Rectal smooth muscle tissue (tissue), 1 donor: ENCODE measurements at regions not wholly inside any gene's neighbourhood (a gene's known extent, or its start where the extent isn't known, plus 50 kb on each side); places are given as distances from the start of the nearest gene placed in this dataset.
"Not testable (repeated sequence)": the region's sequence is repeated elsewhere in the genome, so short reads cannot be mapped to it uniquely, and the experiment has no call there.

ENCODE experiments used
- H3K27ac ChIP-seq: one replicate; pipeline ENCODE4 v1.7.0; 2013; ENCODE audit warnings: low read depth, low read length, inconsistent platforms
- H3K27me3 ChIP-seq: one replicate; pipeline ENCODE4 v1.7.0; 2013; ENCODE audit warnings: low read length; ENCODE audit not compliant: control insufficient read depth, insufficient read depth
- H3K36me3 ChIP-seq: one replicate; pipeline ENCODE4 v1.7.0; 2013; ENCODE audit warnings: low read length; ENCODE audit not compliant: control insufficient read depth, insufficient read depth
- H3K4me1 ChIP-seq: one replicate; pipeline ENCODE4 v1.7.0; 2013; ENCODE audit warnings: low read length; ENCODE audit not compliant: control insufficient read depth, insufficient read depth
- H3K4me3 ChIP-seq: one replicate; pipeline ENCODE4 v1.7.0; 2013; ENCODE audit warnings: low read length
- H3K9ac ChIP-seq: one replicate; pipeline ENCODE4 v1.7.0; 2013; ENCODE audit warnings: low read length

- Histone ChIP-seq H3K4me3 (no peak overlapping the region), H3K36me3 (no peaks in the 10 kb centered on the region), H3K27me3 (no peaks in the 10 kb centered on the region), H3K27ac (no peak overlapping the region), H3K4me1 (no peaks in the 10 kb centered on the region), H3K9ac (no peak overlapping the region)
Measured at GRCh38 chr20:11995805-11996567, 78.3 kb downstream of the BTBD3 start.

GRCh38 chr20:12004776-12005175 lies 87.1 kb downstream of the BTBD3 start:
- not testable (repeated sequence) for H3K4me3 ChIP-seq, H3K36me3 ChIP-seq, H3K9ac ChIP-seq, H3K4me1 ChIP-seq, H3K27ac ChIP-seq, H3K27me3 ChIP-seq

- no peaks in the 10 kb centered on the region for H3K27me3 ChIP-seq
- H3K4me1 ChIP-seq: no peaks in the 10 kb centered on the region
- no peak overlapping the region for H3K9ac ChIP-seq
- H3K27ac ChIP-seq: no peak overlapping the region
- H3K4me3 ChIP-seq: no peak overlapping the region
- no peaks in the 10 kb centered on the region for H3K36me3 ChIP-seq
Measured at GRCh38 chr20:12012241-12013222, 94.8 kb downstream of the BTBD3 start.

- H3K27ac ChIP-seq: no peak overlapping the region
- no peak overlapping the region for H3K4me3 ChIP-seq
- H3K9ac ChIP-seq: no peak overlapping the region
- no peaks in the 10 kb centered on the region for H3K4me1 ChIP-seq
- H3K27me3 ChIP-seq: no peaks in the 10 kb centered on the region
- H3K36me3 ChIP-seq: no peaks in the 10 kb centered on the region
Measured at GRCh38 chr20:12014276-12014675, 96.6 kb downstream of the BTBD3 start.

GRCh38 chr20:12014736-12015135 lies 97.0 kb downstream of the BTBD3 start:
- no peak overlapping the region for H3K4me3 ChIP-seq
- no peak overlapping the region for H3K27ac ChIP-seq
- no peaks in the 10 kb centered on the region for H3K36me3 ChIP-seq
- H3K27me3 ChIP-seq: no peaks in the 10 kb centered on the region
- no peaks in the 10 kb centered on the region for H3K4me1 ChIP-seq
- no peak overlapping the region for H3K9ac ChIP-seq

GRCh38 chr20:12016291-12016690 lies 98.6 kb downstream of the BTBD3 start:
- Histone ChIP-seq H3K4me1 (no peaks in the 10 kb centered on the region), H3K36me3 (no peaks in the 10 kb centered on the region), H3K9ac (no peak overlapping the region), H3K4me3 (no peak overlapping the region), H3K27ac (no peak overlapping the region), H3K27me3 (no peaks in the 10 kb centered on the region)

GRCh38 chr20:12019715-12020114 lies 102.0 kb downstream of the BTBD3 start:
- H3K4me3 ChIP-seq: no peak overlapping the region
- H3K9ac ChIP-seq: no peak overlapping the region
- H3K4me1 ChIP-seq: no peaks in the 10 kb centered on the region
- H3K36me3 ChIP-seq: no peaks in the 10 kb centered on the region
- H3K27ac ChIP-seq: no peak overlapping the region
- no peaks in the 10 kb centered on the region for H3K27me3 ChIP-seq

GRCh38 chr20:12020846-12021245 lies 103.2 kb downstream of the BTBD3 start:
- H3K27me3 ChIP-seq: no peaks in the 10 kb centered on the region
- H3K9ac ChIP-seq: no peak overlapping the region
- H3K4me3 ChIP-seq: no peak overlapping the region
- no peaks in the 10 kb centered on the region for H3K4me1 ChIP-seq
- no peaks in the 10 kb centered on the region for H3K36me3 ChIP-seq
- no peak overlapping the region for H3K27ac ChIP-seq

- H3K27ac ChIP-seq: no peak overlapping the region
- no peaks in the 10 kb centered on the region for H3K27me3 ChIP-seq
- no peaks in the 10 kb centered on the region for H3K4me1 ChIP-seq
- no peak overlapping the region for H3K4me3 ChIP-seq
- H3K9ac ChIP-seq: no peak overlapping the region
- no peaks in the 10 kb centered on the region for H3K36me3 ChIP-seq
Measured at GRCh38 chr20:12022126-12022525, 104.4 kb downstream of the BTBD3 start.

GRCh38 chr20:12023194-12023795 lies 105.6 kb downstream of the BTBD3 start:
- Histone ChIP-seq H3K4me3 (no peak overlapping the region), H3K27me3 (no peaks in the 10 kb centered on the region), H3K4me1 (no peaks in the 10 kb centered on the region), H3K9ac (no peak overlapping the region), H3K27ac (no peak overlapping the region), H3K36me3 (no peaks in the 10 kb centered on the region)

- Histone ChIP-seq H3K27ac (no peak overlapping the region), H3K9ac (no peak overlapping the region), H3K36me3 (no peaks in the 10 kb centered on the region), H3K4me3 (no peak overlapping the region), H3K4me1 (no peaks in the 10 kb centered on the region), H3K27me3 (no peaks in the 10 kb centered on the region)
Measured at GRCh38 chr20:12028771-12029170, 111.1 kb downstream of the BTBD3 start.

- H3K36me3 ChIP-seq: no peaks in the 10 kb centered on the region
- H3K9ac ChIP-seq: no peak overlapping the region
- H3K27me3 ChIP-seq: no peaks in the 10 kb centered on the region
- H3K4me3 ChIP-seq: no peak overlapping the region
- no peak overlapping the region for H3K27ac ChIP-seq
- no peaks in the 10 kb centered on the region for H3K4me1 ChIP-seq
Measured at GRCh38 chr20:12030470-12030869, 112.8 kb downstream of the BTBD3 start.
